ENCODE measurements at regions not wholly inside any gene's neighbourhood (a gene's known extent, or its start where the extent isn't known, plus 50 kb on each side); places are given as distances from the start of the nearest gene placed in this dataset.

DNA sequence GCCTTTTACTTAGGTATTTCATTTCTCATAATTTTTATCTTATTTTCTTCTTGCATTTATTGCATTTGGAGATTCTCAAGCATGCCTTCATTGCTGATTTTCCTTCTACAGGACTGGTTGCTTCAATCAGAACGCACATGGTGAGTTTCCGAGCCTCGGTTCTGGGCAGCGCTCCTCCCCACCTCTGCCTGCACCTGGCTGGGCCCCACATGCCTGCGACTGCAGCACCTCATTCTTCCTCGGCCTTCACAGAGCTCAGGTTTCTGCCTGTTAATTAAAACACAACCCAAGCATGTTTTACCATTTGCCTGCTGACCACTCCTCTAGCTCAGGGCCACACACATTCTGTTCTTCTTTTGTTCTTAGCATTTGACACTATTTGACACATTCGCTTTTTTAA, 398.8 kb downstream of the GALR1 start:
- H3K4me3 ChIP-seq (ENCODE audit: low read depth, low read length): no peak overlapping the region
- TF ChIP-seq, protein P1, sequence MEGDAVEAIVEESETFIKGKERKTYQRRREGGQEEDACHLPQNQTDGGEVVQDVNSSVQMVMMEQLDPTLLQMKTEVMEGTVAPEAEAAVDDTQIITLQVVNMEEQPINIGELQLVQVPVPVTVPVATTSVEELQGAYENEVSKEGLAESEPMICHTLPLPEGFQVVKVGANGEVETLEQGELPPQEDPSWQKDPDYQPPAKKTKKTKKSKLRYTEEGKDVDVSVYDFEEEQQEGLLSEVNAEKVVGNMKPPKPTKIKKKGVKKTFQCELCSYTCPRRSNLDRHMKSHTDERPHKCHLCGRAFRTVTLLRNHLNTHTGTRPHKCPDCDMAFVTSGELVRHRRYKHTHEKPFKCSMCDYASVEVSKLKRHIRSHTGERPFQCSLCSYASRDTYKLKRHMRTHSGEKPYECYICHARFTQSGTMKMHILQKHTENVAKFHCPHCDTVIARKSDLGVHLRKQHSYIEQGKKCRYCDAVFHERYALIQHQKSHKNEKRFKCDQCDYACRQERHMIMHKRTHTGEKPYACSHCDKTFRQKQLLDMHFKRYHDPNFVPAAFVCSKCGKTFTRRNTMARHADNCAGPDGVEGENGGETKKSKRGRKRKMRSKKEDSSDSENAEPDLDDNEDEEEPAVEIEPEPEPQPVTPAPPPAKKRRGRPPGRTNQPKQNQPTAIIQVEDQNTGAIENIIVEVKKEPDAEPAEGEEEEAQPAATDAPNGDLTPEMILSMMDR (IDR thresholded peaks at IDR 0.05; ENCODE audit: low read depth, low read length): no peak
- TF ChIP-seq POLR2A (IDR thresholded peaks at IDR 0.05; ENCODE audit: extremely low read depth, insufficient read length) (no peak), MYC (IDR thresholded peaks at IDR 0.05; ENCODE audit: low read depth, low read length) (no peak)
- TF ChIP-seq, protein P2, sequence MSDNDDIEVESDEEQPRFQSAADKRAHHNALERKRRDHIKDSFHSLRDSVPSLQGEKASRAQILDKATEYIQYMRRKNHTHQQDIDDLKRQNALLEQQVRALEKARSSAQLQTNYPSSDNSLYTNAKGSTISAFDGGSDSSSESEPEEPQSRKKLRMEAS (IDR thresholded peaks at IDR 0.05; ENCODE audit: low read depth, low read length): no peak
- no peak for DNase-seq (ENCODE audit: low read depth)

DNA sequence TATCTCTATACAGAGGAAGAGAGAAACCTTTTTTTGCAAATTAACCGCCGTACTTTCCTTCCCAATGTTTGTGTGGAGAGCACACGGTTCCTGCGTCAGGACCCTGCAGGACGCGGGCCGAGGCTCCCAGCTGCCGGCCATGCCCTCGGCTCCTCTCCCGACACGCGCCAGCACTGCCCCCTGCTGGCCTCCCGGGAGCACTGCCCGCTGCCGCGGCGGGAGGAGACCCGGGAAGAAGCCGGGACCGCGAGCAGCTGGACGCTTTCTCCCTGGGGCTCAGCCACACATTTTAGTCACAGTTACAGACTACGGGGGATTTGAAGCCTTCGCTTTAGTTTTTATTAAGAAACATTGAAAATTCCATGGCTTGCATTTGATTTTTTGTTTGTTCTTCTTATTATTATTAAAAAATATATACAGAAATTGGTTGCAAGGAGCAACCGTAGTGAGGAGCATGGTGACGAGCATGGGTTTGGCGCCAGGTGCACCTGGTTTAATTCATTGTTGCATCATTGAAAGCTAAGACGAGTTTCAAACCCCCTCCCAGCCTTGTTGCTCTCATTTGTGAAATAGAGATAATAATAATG, 401.2 kb downstream of the GALR1 start:
- peak; percentile 76 for DNase-seq (ENCODE audit: low read depth)
- no peak overlapping the region for H3K4me3 ChIP-seq (ENCODE audit: low read depth, low read length)
- TF ChIP-seq, protein P2 (IDR thresholded peaks at IDR 0.05; ENCODE audit: low read depth, low read length): peak; percentile 48; the same call in 1 of the 2 replicates
- TF ChIP-seq MYC (IDR thresholded peaks at IDR 0.05; ENCODE audit: low read depth, low read length): peak; percentile 42; the same call in 1 of the 2 replicates
- no peak for TF ChIP-seq POLR2A (IDR thresholded peaks at IDR 0.05; ENCODE audit: extremely low read depth, insufficient read length)
- TF ChIP-seq, protein P1 (IDR thresholded peaks at IDR 0.05; ENCODE audit: low read depth, low read length): peak; percentile 93

DNA sequence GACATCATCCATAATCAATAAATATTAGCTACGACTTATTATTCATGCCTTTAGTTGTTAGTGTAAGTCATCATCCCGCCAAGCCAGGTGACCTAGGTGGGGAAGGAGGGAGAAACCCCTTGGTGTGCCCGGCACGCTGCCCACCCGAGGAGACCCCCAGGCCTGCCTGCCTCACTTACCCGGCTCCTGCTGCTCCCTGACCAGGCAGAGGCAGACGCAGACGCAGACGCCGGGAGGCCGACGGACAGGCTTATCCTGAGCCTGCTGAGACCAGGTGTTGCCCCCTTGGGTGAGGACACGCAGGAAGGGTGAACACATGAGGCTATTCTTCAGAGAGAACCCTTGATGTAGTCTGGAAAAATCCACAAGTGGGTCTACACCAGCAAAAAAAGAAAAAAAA, 401.8 kb downstream of the GALR1 start:
- no peak for DNase-seq (ENCODE audit: low read depth)
- TF ChIP-seq MYC (IDR thresholded peaks at IDR 0.05; ENCODE audit: low read depth, low read length) (no peak), POLR2A (IDR thresholded peaks at IDR 0.05; ENCODE audit: extremely low read depth, insufficient read length) (no peak)
- TF ChIP-seq, protein P2 (IDR thresholded peaks at IDR 0.05; ENCODE audit: low read depth, low read length): no peak
- TF ChIP-seq, protein P1 (IDR thresholded peaks at IDR 0.05; ENCODE audit: low read depth, low read length): no peak
- no peak overlapping the region for H3K4me3 ChIP-seq (ENCODE audit: low read depth, low read length)

DNA sequence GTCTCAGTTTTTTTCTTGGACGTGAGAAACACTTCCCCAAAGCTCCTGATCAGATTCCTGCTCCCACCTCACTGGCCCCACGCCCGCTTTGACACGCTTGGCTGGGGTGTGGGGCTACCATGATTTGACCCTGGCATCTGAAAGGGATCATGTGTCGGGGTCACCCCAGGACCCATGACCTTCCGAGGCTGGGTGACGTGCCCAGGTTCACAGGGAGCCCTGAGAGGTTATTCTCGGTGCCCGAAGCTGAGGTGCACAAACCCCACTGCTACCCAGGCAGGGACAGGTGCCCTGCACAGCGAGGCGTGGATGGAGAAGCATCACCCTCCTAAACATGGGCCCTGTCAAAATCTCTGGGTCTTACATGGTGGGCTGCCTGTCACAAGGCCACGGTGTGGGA, 404.1 kb downstream of the GALR1 start:
- TF ChIP-seq, protein P2 (IDR thresholded peaks at IDR 0.05; ENCODE audit: low read depth, low read length): no peak
- no peak for TF ChIP-seq MYC (IDR thresholded peaks at IDR 0.05; ENCODE audit: low read depth, low read length)
- TF ChIP-seq, protein P1 (IDR thresholded peaks at IDR 0.05; ENCODE audit: low read depth, low read length): no peak
- no peak for TF ChIP-seq POLR2A (IDR thresholded peaks at IDR 0.05; ENCODE audit: extremely low read depth, insufficient read length)
- no peak for DNase-seq (ENCODE audit: low read depth)
- no peak overlapping the region for H3K4me3 ChIP-seq (ENCODE audit: low read depth, low read length)

DNA sequence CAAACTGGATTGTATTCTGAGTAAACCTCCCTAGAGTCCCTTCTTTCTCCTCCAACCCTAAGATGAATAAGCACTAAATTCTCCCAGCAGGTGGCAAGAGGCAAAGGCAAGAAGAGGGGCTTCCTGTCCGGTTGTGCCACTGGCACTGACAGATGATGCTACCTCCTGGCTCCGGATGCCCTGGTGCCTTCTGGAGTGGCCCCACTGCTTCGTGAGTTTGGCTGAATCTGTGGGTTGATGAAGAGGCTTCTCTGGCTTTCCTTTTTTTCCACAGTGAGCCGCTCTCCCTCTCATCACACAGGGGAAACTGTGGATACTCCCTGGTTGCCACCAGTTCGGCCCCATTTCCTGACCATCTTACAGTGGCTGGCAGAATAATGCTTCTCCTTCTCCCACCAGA, 404.7 kb downstream of the GALR1 start:
- no peak for DNase-seq (ENCODE audit: low read depth)
- TF ChIP-seq MYC (IDR thresholded peaks at IDR 0.05; ENCODE audit: low read depth, low read length) (no peak), POLR2A (IDR thresholded peaks at IDR 0.05; ENCODE audit: extremely low read depth, insufficient read length) (no peak)
- TF ChIP-seq, protein P1 (IDR thresholded peaks at IDR 0.05; ENCODE audit: low read depth, low read length): no peak
- TF ChIP-seq, protein P2 (IDR thresholded peaks at IDR 0.05; ENCODE audit: low read depth, low read length): no peak
- H3K4me3 ChIP-seq (ENCODE audit: low read depth, low read length): no peak overlapping the region
